Non-pigmented ciliary epithelial cell (primary cell): ENCODE measurements at regions not wholly inside any gene's neighbourhood (a gene's known extent, or its start where the extent isn't known, plus 50 kb on each side); places are given as distances from the start of the nearest gene placed in this dataset.

Source experiments
- DNase-seq: peaks from one replicate; pipeline ENCODE4 v3.0.0-alpha.2; 2010; ENCODE audit warnings: low read depth

GRCh38 chr10:31709476-31709875, 219.2 kb downstream of the ARHGAP12 start:
- no peak for DNase-seq

GRCh38 chr10:31709028-31709427, 219.6 kb downstream of the ARHGAP12 start:
- DNase-seq: no peak

- DNase-seq: no peak
These were observed 220.2 kb downstream of the ARHGAP12 start for GRCh38 chr10:31708474-31708873.

- no peak for DNase-seq
These were observed 220.6 kb downstream of the ARHGAP12 start for GRCh38 chr10:31708046-31708445.

- DNase-seq: peak; percentile 50
These were observed 221.3 kb downstream of the ARHGAP12 start for GRCh38 chr10:31707093-31708039.

- DNase-seq: no peak
These were observed 222.1 kb downstream of the ARHGAP12 start for GRCh38 chr10:31706464-31707092.

- DNase-seq: no peak
These were observed 223.5 kb downstream of the ARHGAP12 start for GRCh38 chr10:31705136-31705535.

- DNase-seq: no peak
These were observed 224.4 kb downstream of the ARHGAP12 start for GRCh38 chr10:31704195-31704594.

GRCh38 chr10:31702954-31703353, 225.7 kb downstream of the ARHGAP12 start:
- no peak for DNase-seq

GRCh38 chr10:31702005-31702404, 226.6 kb downstream of the ARHGAP12 start:
- DNase-seq: no peak

GRCh38 chr10:31701546-31701945, 227.1 kb downstream of the ARHGAP12 start:
- no peak for DNase-seq

GRCh38 chr10:31700181-31700611, 228.4 kb downstream of the ARHGAP12 start:
- no peak for DNase-seq

GRCh38 chr10:31698181-31698830, 230.3 kb downstream of the ARHGAP12 start:
- peak; percentile 65 for DNase-seq

GRCh38 chr10:31697271-31698180, 231.1 kb downstream of the ARHGAP12 start:
- DNase-seq: peak; percentile 52

- no peak for DNase-seq
These were observed 233.4 kb downstream of the ARHGAP12 start for GRCh38 chr10:31694929-31695837.

- no peak for DNase-seq
These were observed 234.4 kb downstream of the ARHGAP12 start for GRCh38 chr10:31694126-31694685.

- no peak for DNase-seq
These were observed 235.1 kb downstream of the ARHGAP12 start for GRCh38 chr10:31693491-31693890.

- no peak for DNase-seq
These were observed 239.4 kb downstream of the ARHGAP12 start for GRCh38 chr10:31689233-31689632.

- no peak for DNase-seq
These were observed 240.8 kb downstream of the ARHGAP12 start for GRCh38 chr10:31687663-31688482.
